Endometrial microvascular endothelial cells (primary cell): ENCODE measurements at regions not wholly inside any gene's neighbourhood (a gene's known extent, or its start where the extent isn't known, plus 50 kb on each side); places are given as distances from the start of the nearest gene placed in this dataset.

ENCODE experiments used
- in situ Hi-C: cut with HindIII; loops from 2 replicates; pipeline ENCODE4 v1.10.0; 2017; ENCODE audit warnings: low sequenced_read_pairs, low pct_unique_long_range_greater_than_20kb; ENCODE audit errors: inconsistent ontology term

- in situ Hi-C loops, result no loop called here
Observed at GRCh38 chr15:39153716-39154115, 427.2 kb upstream of the THBS1 start.

- in situ Hi-C loops, result no loop called here
Observed at GRCh38 chr15:39154227-39154638, 426.6 kb upstream of the THBS1 start.

DNA sequence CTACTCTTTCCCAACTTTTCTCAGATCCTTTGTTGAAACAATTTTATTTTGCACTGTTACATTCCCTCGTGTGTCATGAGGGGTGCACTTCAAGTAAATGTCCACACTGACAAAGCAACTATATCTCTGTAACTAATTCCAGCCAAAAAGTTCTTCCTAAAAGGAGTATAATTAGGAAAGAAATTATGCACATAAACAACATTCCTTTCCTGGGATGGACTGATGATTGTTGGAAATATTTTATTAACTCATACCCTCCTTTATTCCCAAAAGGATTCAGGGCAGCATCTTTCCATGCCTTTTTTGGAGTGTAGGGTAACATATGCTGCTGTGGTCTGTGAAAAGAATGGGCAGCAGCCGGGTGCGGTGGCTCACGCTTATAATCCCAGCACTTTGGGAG is 426.1 kb upstream of the THBS1 start:
- in situ Hi-C loops, result no loop called here

GRCh38 chr15:39156166-39156565 is 424.7 kb upstream of the THBS1 start:
- in situ Hi-C loops, result no loop called here

DNA sequence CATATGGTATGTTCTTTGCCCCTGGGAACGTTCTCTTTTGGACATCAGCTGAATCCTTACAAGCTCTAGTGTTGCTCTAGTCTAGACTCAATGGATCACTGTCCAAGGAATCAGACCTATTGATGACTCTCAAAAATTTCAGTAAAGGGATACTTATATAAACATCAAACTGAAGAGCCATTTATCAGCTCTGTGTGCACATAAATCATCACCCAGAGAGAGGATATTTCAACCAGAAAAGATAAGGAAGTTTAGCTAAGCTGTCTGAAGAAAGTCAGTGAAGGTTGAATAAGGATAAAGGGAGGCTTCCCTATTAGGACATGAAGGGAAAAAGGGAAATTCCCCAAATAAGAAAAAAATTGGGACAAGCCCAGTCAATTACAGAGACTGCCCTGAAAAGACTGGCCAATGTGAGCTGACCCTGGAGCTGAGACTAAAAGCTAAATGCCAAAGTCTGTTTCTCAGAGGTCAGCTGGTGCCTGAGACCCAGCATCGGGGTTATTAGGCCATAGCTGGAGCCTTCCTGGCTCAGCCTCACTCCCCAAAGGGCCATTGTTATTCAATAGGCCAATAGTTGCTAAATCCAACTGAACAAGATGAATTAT is 424.1 kb upstream of the THBS1 start:
- in situ Hi-C loops, result no loop called here

- in situ Hi-C loops, result no loop called here
Observed at GRCh38 chr15:39157882-39158281, 423.0 kb upstream of the THBS1 start.

GRCh38 chr15:39159833-39160232 is 421.0 kb upstream of the THBS1 start:
- in situ Hi-C loops, result no loop called here

- in situ Hi-C loops, result no loop called here
Observed at GRCh38 chr15:39161096-39161495, 419.8 kb upstream of the THBS1 start.

DNA sequence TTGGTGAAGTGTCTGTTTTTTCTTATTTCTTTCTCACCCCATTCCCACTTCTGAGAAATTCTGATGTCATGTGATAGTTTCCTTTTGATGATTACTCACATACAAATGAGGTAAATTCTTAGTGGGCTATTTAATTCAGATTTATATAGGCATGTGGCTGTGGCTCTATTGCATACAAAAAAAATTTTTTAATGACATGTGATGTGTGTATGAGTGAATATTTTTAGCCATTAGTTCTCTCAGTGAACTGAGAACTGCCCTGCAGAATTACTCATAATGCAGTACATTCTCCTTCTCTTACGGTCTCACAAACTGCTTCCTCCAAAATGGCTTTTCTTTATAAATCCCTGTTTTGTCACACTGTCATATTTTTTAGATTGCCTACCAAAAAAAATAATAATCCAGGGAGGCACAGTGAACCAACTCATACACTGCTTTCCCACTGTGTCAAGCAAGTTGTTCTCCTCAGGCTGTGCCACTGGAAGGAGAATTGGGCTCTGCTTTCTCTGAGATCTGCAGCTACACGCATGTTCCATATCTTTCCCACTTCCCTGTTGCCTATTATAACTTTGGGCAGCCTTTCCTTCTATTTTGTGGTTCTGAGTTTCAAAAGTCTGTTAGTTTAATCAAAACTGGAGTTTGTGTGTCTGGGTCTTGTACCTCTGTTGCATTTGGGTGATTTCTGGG is 415.7 kb upstream of the THBS1 start:
- in situ Hi-C loops, result no loop called here

DNA sequence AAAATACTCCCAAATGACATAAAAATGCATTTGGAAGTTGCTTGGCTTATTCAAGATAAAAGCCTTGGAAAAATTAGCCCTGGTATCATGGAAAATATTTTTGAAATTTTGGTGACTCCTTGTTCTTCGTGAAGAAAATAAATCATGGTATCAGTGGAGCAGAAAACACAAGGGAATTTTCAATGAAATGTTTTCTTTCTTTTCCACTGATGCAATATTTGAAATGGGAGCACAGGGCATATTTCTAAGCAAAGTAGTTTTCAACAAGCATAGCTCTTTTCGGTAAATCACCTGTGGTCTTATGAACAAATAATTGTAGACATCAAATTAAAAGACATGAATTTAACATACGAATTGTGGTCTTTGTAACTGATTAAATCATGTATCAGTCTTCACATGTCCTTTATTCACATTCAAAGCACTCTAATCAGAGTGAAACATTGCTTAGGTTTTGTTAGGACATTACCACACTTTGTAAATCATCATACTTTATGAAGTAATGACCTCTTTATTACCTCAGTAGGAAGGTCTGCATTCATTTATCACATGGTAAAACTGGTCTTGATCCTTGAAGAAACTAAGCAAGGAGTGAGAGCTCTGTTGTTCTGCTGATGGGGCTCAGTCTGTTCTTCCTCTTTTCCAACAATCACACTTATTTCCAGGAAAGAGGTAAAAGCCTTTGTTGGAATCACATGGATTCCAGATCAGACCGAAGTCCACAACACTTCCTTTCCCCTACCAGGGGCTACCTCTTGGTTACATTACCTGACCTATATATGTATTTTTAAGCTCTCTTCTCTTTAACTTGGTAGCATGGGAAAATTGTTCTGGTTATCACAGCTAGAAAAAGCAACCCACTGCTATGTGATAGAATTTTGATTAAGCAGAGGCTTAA is 413.5 kb upstream of the THBS1 start:
- in situ Hi-C loops, result no loop called here

DNA sequence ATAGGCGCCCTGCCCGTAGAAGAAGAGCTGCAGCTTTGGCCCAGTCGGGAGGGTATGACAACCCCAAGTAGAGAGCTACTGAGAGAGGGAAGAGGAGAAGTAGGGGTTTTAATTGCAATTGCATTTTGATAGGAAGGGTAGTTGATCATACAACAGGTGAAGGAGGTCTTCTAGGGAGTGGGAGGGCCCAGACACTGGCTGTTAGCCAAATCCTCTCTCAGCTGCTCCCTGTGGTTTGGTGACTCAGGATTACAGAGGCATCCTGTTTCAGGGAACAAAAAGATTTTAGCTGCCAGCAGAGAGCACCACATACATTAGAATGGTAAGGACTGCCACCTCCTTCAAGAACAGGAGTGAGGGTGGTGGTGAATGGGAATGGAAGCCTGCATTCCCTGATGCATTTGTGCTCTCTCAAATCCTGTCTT is 408.9 kb upstream of the THBS1 start:
- in situ Hi-C loops, result no loop called here

GRCh38 chr15:39172380-39173281 is 408.2 kb upstream of the THBS1 start:
- in situ Hi-C loops, result no loop called here

DNA sequence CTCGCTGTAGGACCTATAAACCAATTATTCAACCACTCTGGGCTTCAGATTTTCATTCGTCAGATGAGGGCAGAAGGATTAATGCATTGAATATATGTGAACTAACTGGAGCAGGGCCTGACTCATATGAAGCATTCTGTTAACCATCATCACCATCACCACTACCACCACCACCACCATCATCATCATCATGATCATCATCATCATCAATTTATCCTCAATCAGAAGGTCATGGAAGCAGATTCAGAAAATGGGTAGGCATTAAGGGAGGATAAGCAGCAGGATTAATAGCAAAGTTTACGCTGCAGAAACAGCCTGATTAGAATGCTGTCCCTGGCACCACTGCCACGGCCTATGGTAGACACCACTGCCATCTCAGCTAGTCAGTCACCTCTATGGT is 407.5 kb upstream of the THBS1 start:
- in situ Hi-C loops, result no loop called here

DNA sequence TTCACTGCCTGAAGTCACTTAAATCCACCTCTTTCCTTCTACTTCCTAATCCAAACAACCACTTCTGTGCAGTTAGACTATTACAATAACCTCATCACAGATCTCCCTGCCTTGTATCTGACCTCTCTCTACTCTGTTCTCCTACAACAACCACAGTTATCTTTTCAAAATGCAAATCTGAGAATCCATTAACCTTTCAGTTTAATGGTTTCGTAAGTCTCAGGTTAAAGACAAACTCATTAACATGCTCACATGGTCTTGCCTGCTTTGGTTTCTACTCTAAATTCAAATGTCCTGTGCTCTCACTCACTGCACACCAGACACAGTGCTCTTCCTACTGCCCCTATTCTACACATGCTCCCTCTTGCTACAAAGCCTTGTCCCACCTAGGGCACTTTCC is 406.5 kb upstream of the THBS1 start:
- in situ Hi-C loops, result no loop called here

GRCh38 chr15:39176030-39176429 is 404.8 kb upstream of the THBS1 start:
- in situ Hi-C loops, result no loop called here

- in situ Hi-C loops, result no loop called here
Observed at GRCh38 chr15:39177561-39177960, 403.3 kb upstream of the THBS1 start.

GRCh38 chr15:39180030-39180429 is 400.8 kb upstream of the THBS1 start:
- in situ Hi-C loops, result no loop called here

- in situ Hi-C loops, result no loop called here
Observed at GRCh38 chr15:39180483-39180933, 400.4 kb upstream of the THBS1 start.
